ENCODE measurements at regions not wholly inside any gene's neighbourhood (a gene's known extent, or its start where the extent isn't known, plus 50 kb on each side); places are given as distances from the start of the nearest gene placed in this dataset.

GRCh38 chr17:36793976-36794375 lies 143.3 kb upstream of the LHX1 start:
- ChIA-PET CTCF (no interaction called here), POLR2A (no interaction called here)
- Mint-ChIP-seq H3K27ac (no peak overlapping the region), H3K9me3 (no peaks in the 10 kb centered on the region), H3K27me3 (peaks cover 24% of the 10 kb centered on the region), H3K36me3 (ENCODE audit: low read depth) (no peaks in the 10 kb centered on the region), H3K4me3 (no peak overlapping the region), H3K4me1 (no peaks in the 10 kb centered on the region)
- DNase-seq, result no peak

GRCh38 chr17:36807496-36808179 lies 129.6 kb upstream of the LHX1 start:
- Mint-ChIP-seq H3K27ac (no peak overlapping the region), H3K36me3 (ENCODE audit: low read depth) (no peaks in the 10 kb centered on the region), H3K9me3 (no peaks in the 10 kb centered on the region), H3K4me1 (no peaks in the 10 kb centered on the region), H3K27me3 (peaks cover 63% of the 10 kb centered on the region), H3K4me3 (no peak overlapping the region)
- ChIA-PET CTCF (interaction anchor here (0.6 to 0.9 kb wide), 2 partner anchors 16 to 233 kb away, joined by 3 to 4 read pairs; no protein-coding TSS in a partner anchor), POLR2A (no interaction called here)
- no peak for DNase-seq

GRCh38 chr17:36808180-36808661 lies 129.1 kb upstream of the LHX1 start:
- CTCF ChIA-PET, result no interaction called here

GRCh38 chr17:36812762-36813161 lies 124.5 kb upstream of the LHX1 start:
- Mint-ChIP-seq H3K4me3 (no peak overlapping the region), H3K36me3 (ENCODE audit: low read depth) (no peaks in the 10 kb centered on the region), H3K27ac (no peak overlapping the region), H3K9me3 (no peaks in the 10 kb centered on the region), H3K4me1 (no peaks in the 10 kb centered on the region), H3K27me3 (peaks cover 54% of the 10 kb centered on the region)
- CTCF ChIA-PET, result interaction anchor here (0.8 kb wide), 1 partner anchor 24 kb away, joined by 3 read pairs; no protein-coding TSS in a partner anchor
- DNase-seq, result no peak
- POLR2A ChIA-PET, result no interaction called here

More at GRCh38 chr17:36808180-36808661, 129.1 kb upstream of the LHX1 start:
- Mint-ChIP-seq H3K4me3 (no peak overlapping the region), H3K27me3 (peaks cover 62% of the 10 kb centered on the region), H3K27ac (no peak overlapping the region), H3K9me3 (no peaks in the 10 kb centered on the region), H3K4me1 (no peaks in the 10 kb centered on the region), H3K36me3 (ENCODE audit: low read depth) (no peaks in the 10 kb centered on the region)
- DNase-seq, result no peak
- POLR2A ChIA-PET, result no interaction called here

- no peak for DNase-seq
- no peaks in the 10 kb centered on the region for H3K9me3 Mint-ChIP-seq
- H3K36me3 Mint-ChIP-seq (ENCODE audit: low read depth), result no peaks in the 10 kb centered on the region
- ChIA-PET CTCF (no interaction called here), POLR2A (no interaction called here)
- no peak overlapping the region for H3K27ac Mint-ChIP-seq
- no peak overlapping the region for H3K4me3 Mint-ChIP-seq
- H3K27me3 Mint-ChIP-seq, result peaks cover 53% of the 10 kb centered on the region
- H3K4me1 Mint-ChIP-seq, result no peaks in the 10 kb centered on the region
These were observed 123.9 kb upstream of the LHX1 start for GRCh38 chr17:36813357-36813756.

GRCh38 chr17:36813957-36814563 lies 123.2 kb upstream of the LHX1 start:
- no peak overlapping the region for H3K4me3 Mint-ChIP-seq

GRCh38 chr17:36814958-36815357 lies 122.3 kb upstream of the LHX1 start:
- ChIA-PET CTCF (no interaction called here), POLR2A (interaction anchor here (0.6 kb wide), 1 partner anchor 116 kb away, joined by 3 read pairs; no protein-coding TSS in a partner anchor)
- Mint-ChIP-seq H3K9me3 (no peaks in the 10 kb centered on the region), H3K36me3 (ENCODE audit: low read depth) (no peaks in the 10 kb centered on the region), H3K4me3 (no peak overlapping the region), H3K4me1 (no peaks in the 10 kb centered on the region), H3K27ac (no peak overlapping the region), H3K27me3 (peaks cover 40% of the 10 kb centered on the region)
- no peak for DNase-seq

More at GRCh38 chr17:36813957-36814563, 123.2 kb upstream of the LHX1 start:
- Mint-ChIP-seq H3K4me1 (no peaks in the 10 kb centered on the region), H3K27me3 (peaks cover 48% of the 10 kb centered on the region), H3K27ac (no peak overlapping the region), H3K36me3 (ENCODE audit: low read depth) (no peaks in the 10 kb centered on the region), H3K9me3 (no peaks in the 10 kb centered on the region)
- ChIA-PET POLR2A (no interaction called here), CTCF (no interaction called here)
- DNase-seq, result no peak

GRCh38 chr17:36816214-36816906 lies 120.9 kb upstream of the LHX1 start:
- Mint-ChIP-seq H3K4me1 (no peaks in the 10 kb centered on the region), H3K27me3 (peaks cover 34% of the 10 kb centered on the region), H3K4me3 (no peak overlapping the region), H3K27ac (no peak overlapping the region), H3K36me3 (ENCODE audit: low read depth) (no peaks in the 10 kb centered on the region), H3K9me3 (no peaks in the 10 kb centered on the region)
- ChIA-PET POLR2A (no interaction called here), CTCF (interaction anchor here (1.3 to 1.4 kb wide), 2 partner anchors 24 to 34 kb away, joined by 4 read pairs; no protein-coding TSS in a partner anchor)
- no peak for DNase-seq

- Mint-ChIP-seq H3K4me1 (no peaks in the 10 kb centered on the region), H3K9me3 (no peaks in the 10 kb centered on the region), H3K4me3 (no peak overlapping the region), H3K27me3 (peaks cover 29% of the 10 kb centered on the region), H3K27ac (no peak overlapping the region), H3K36me3 (ENCODE audit: low read depth) (no peaks in the 10 kb centered on the region)
- no peak for DNase-seq
- POLR2A ChIA-PET, result no interaction called here
- CTCF ChIA-PET, result interaction anchor here (1.1 to 1.4 kb wide), 3 partner anchors 10 to 34 kb away, joined by 3 to 4 read pairs (median 4); no protein-coding TSS in a partner anchor
These were observed 120.4 kb upstream of the LHX1 start for GRCh38 chr17:36816907-36817288.

- H3K4me1 Mint-ChIP-seq, result no peaks in the 10 kb centered on the region
- no peak overlapping the region for H3K4me3 Mint-ChIP-seq
- peaks cover 22% of the 10 kb centered on the region for H3K27me3 Mint-ChIP-seq
- no peak for DNase-seq
- ChIA-PET CTCF (interaction anchor here (1.1 to 1.4 kb wide), 3 partner anchors 9 to 35 kb away, joined by 3 to 4 read pairs (median 4); no protein-coding TSS in a partner anchor), POLR2A (no interaction called here)
- H3K36me3 Mint-ChIP-seq (ENCODE audit: low read depth), result no peaks in the 10 kb centered on the region
- no peak overlapping the region for H3K27ac Mint-ChIP-seq
- no peaks in the 10 kb centered on the region for H3K9me3 Mint-ChIP-seq
These were observed 119.7 kb upstream of the LHX1 start for GRCh38 chr17:36817483-36818048.

- H3K4me1 Mint-ChIP-seq, result no peaks in the 10 kb centered on the region
- no peak overlapping the region for H3K4me3 Mint-ChIP-seq
- DNase-seq, result no peak
- ChIA-PET POLR2A (no interaction called here), CTCF (interaction anchor here (1.1 to 1.4 kb wide), 2 partner anchors 8 to 35 kb away, joined by 3 to 4 read pairs; no protein-coding TSS in a partner anchor)
- peaks cover 21% of the 10 kb centered on the region for H3K27me3 Mint-ChIP-seq
- no peak overlapping the region for H3K27ac Mint-ChIP-seq
- no peaks in the 10 kb centered on the region for H3K36me3 Mint-ChIP-seq (ENCODE audit: low read depth)
- H3K9me3 Mint-ChIP-seq, result no peaks in the 10 kb centered on the region
These were observed 119.0 kb upstream of the LHX1 start for GRCh38 chr17:36818134-36818825.

- DNase-seq, result no peak
- no peak overlapping the region for H3K4me3 Mint-ChIP-seq
- H3K27me3 Mint-ChIP-seq, result peaks cover 33% of the 10 kb centered on the region
- H3K27ac Mint-ChIP-seq, result no peak overlapping the region
- ChIA-PET CTCF (interaction anchor here (0.5 to 1.7 kb wide), 2 partner anchors 17 to 407 kb away, joined by 3 to 4 read pairs; no protein-coding TSS in a partner anchor), POLR2A (no interaction called here)
- no peaks in the 10 kb centered on the region for H3K4me1 Mint-ChIP-seq
- no peaks in the 10 kb centered on the region for H3K9me3 Mint-ChIP-seq
- no peaks in the 10 kb centered on the region for H3K36me3 Mint-ChIP-seq (ENCODE audit: low read depth)
These were observed 113.2 kb upstream of the LHX1 start for GRCh38 chr17:36823850-36824677.
